ENCODE measurements at regions not wholly inside any gene's neighbourhood (a gene's known extent, or its start where the extent isn't known, plus 50 kb on each side); places are given as distances from the start of the nearest gene placed in this dataset.

- no peak for ATAC-seq
- no peak overlapping the region for H3K27ac ChIP-seq
These were observed 187.0 kb upstream of the RBPJ start for GRCh38 chr4:26133840-26134239.

GRCh38 chr4:26135331-26135730, 185.5 kb upstream of the RBPJ start:
- Histone ChIP-seq H3K27me3 (no peaks in the 10 kb centered on the region), H3K4me1 (peaks cover 0 to 5% (median 0%) of the 10 kb centered on the region in 12 donors), H3K4me3 (no peak overlapping the region), H3K9me3 (no peaks in the 10 kb centered on the region), H3K27ac (no peak overlapping the region), H3K36me3 (no peaks in the 10 kb centered on the region)
- DNase-seq (no peak), ATAC-seq (no peak)
- TF ChIP-seq POLR2A (IDR thresholded peaks at IDR 0.05) (no peak), CTCF (IDR thresholded peaks at IDR 0.05) (no peak)
- intact Hi-C loops (cut with DNase I), result no loop called here
- 72 to 80% (median 78%) methylated on average over 3 to 4 of the region's 4 CpGs for WGBS, 4 donors

More at GRCh38 chr4:26133840-26134239, 187.0 kb upstream of the RBPJ start:
- intact Hi-C loops (cut with DNase I), result no loop called here
- no peaks in the 10 kb centered on the region for H3K9me3 ChIP-seq
- no peak for DNase-seq
- TF ChIP-seq POLR2A (IDR thresholded peaks at IDR 0.05), result no peak
- no peaks in the 10 kb centered on the region for H3K4me1 ChIP-seq
- no peaks in the 10 kb centered on the region for H3K36me3 ChIP-seq
- no peak overlapping the region for H3K4me3 ChIP-seq
- H3K27me3 ChIP-seq, result no peaks in the 10 kb centered on the region
- WGBS, 4 donors, result 76 to 88% (median 82%) methylated on average over 2 of the region's 2 CpGs

- Histone ChIP-seq H3K36me3 (no peaks in the 10 kb centered on the region), H3K27me3 (no peaks in the 10 kb centered on the region), H3K4me3 (no peak overlapping the region), H3K27ac (no peak overlapping the region), H3K9me3 (no peaks in the 10 kb centered on the region), H3K4me1 (peaks cover 0 to 6% (median 0%) of the 10 kb centered on the region in 12 donors)
- TF ChIP-seq CTCF (IDR thresholded peaks at IDR 0.05) (no peak), POLR2A (IDR thresholded peaks at IDR 0.05) (no peak)
- 90 to 96% (median 93%) methylated on average over 2 of the region's 2 CpGs for WGBS, 4 donors
- intact Hi-C loops (cut with DNase I), result no loop called here
- ATAC-seq, result no peak
- no peak for DNase-seq
These were observed 184.2 kb upstream of the RBPJ start for GRCh38 chr4:26136615-26137014.

GRCh38 chr4:26137288-26137687, 183.5 kb upstream of the RBPJ start:
- H3K4me1 ChIP-seq, result peaks cover 0 to 13% (median 0%) of the 10 kb centered on the region in 12 donors
- DNase-seq, result no peak
- intact Hi-C loops (cut with DNase I), result no loop called here
- no peaks in the 10 kb centered on the region for H3K9me3 ChIP-seq
- H3K27ac ChIP-seq, result no peak overlapping the region
- H3K36me3 ChIP-seq, result no peaks in the 10 kb centered on the region
- ATAC-seq, result no peak
- no peaks in the 10 kb centered on the region for H3K27me3 ChIP-seq
- WGBS, 4 donors, result 93 to 96% (median 94%) methylated on average over 5 of the region's 5 CpGs
- TF ChIP-seq POLR2A (IDR thresholded peaks at IDR 0.05) (no peak), CTCF (IDR thresholded peaks at IDR 0.05) (no peak)
- H3K4me3 ChIP-seq, result no peak overlapping the region

- Histone ChIP-seq H3K4me3 (no peak overlapping the region), H3K9me3 (no peaks in the 10 kb centered on the region), H3K27ac (peak overlapping the region in 1 of 12 donors; percentile 76), H3K36me3 (no peaks in the 10 kb centered on the region), H3K4me1 (peaks cover 0 to 28% (median 0%) of the 10 kb centered on the region in 12 donors), H3K27me3 (no peaks in the 10 kb centered on the region)
- intact Hi-C loops (cut with DNase I), result no loop called here
- no peak for DNase-seq
- TF ChIP-seq CTCF (IDR thresholded peaks at IDR 0.05), result no peak
- no peak for TF ChIP-seq POLR2A (IDR thresholded peaks at IDR 0.05)
- 79 to 87% (median 84%) methylated on average over 4 of the region's 4 CpGs for WGBS, 4 donors
- no peak for ATAC-seq
These were observed 181.4 kb upstream of the RBPJ start for GRCh38 chr4:26139310-26139924.

All from heart left ventricle (tissue), 16 donors.